ACC112 (cell line): ENCODE measurements at regions not wholly inside any gene's neighbourhood (a gene's known extent, or its start where the extent isn't known, plus 50 kb on each side); places are given as distances from the start of the nearest gene placed in this dataset.

Experiments
- H2AFZ ChIP-seq: fragments of 200-600 bp; sonication (generic); one replicate; pipeline ENCODE4 v1.6.0; 2017; ENCODE audit warnings: antibody characterized with exemption, low read length; ENCODE audit not compliant: unreplicated experiment
- H3K27ac ChIP-seq: fragments of 200-600 bp; sonication (generic); 2 replicates; pipeline ENCODE4 v1.5.1; 2014; ENCODE audit warnings: low read depth, mild to moderate bottlenecking, antibody characterized with exemption, low read length, moderate library complexity
- H3K27me3 ChIP-seq: fragments of 200-600 bp; sonication (generic); 2 replicates; pipeline ENCODE4 v1.6.1; 2014; ENCODE audit warnings: mild to moderate bottlenecking, antibody characterized with exemption, low read length, moderate library complexity, mixed read lengths; ENCODE audit not compliant: insufficient read depth
- H3K36me3 ChIP-seq: fragments of 200-600 bp; sonication (generic); 2 replicates; pipeline ENCODE4 v1.6.1; 2016; ENCODE audit warnings: mild to moderate bottlenecking, antibody characterized with exemption, low read length, moderate library complexity, mixed read lengths; ENCODE audit not compliant: insufficient read depth
- H3K4me1 ChIP-seq: fragments of 200-600 bp; sonication (generic); one replicate; pipeline ENCODE4 v1.6.1; 2016; ENCODE audit warnings: low read length, mixed read lengths; ENCODE audit not compliant: insufficient read depth, unreplicated experiment, control insufficient read depth
- H3K4me3 ChIP-seq: fragments of 200-600 bp; sonication (generic); 2 replicates; pipeline ENCODE4 v1.5.1; 2014; ENCODE audit warnings: mild to moderate bottlenecking, low read depth, low read length
- H3K79me2 ChIP-seq: fragments of 200-600 bp; sonication (generic); one replicate; pipeline ENCODE4 v1.6.0; 2016; ENCODE audit warnings: low read length; ENCODE audit not compliant: control insufficient read depth, unreplicated experiment, insufficient read depth

GRCh38 chr6:113331021-113331420 lies 526.1 kb upstream of the MARCKS start:
- Histone ChIP-seq H2AFZ (no peak overlapping the region), H3K79me2 (no peaks in the 10 kb centered on the region), H3K27ac (no peak overlapping the region), H3K4me3 (no peak overlapping the region), H3K4me1 (no peaks in the 10 kb centered on the region), H3K36me3 (no peaks in the 10 kb centered on the region), H3K27me3 (no peaks in the 10 kb centered on the region)

- Histone ChIP-seq H3K36me3 (no peaks in the 10 kb centered on the region), H3K27ac (no peak overlapping the region), H3K79me2 (no peaks in the 10 kb centered on the region), H3K4me3 (no peak overlapping the region), H2AFZ (no peak overlapping the region), H3K4me1 (no peaks in the 10 kb centered on the region), H3K27me3 (no peaks in the 10 kb centered on the region)
Measured at GRCh38 chr6:113338644-113339043, 518.5 kb upstream of the MARCKS start.

GRCh38 chr6:113339209-113339608 lies 517.9 kb upstream of the MARCKS start:
- Histone ChIP-seq H3K36me3 (no peaks in the 10 kb centered on the region), H3K27me3 (no peaks in the 10 kb centered on the region), H3K4me3 (no peak overlapping the region), H3K27ac (no peak overlapping the region), H3K4me1 (no peaks in the 10 kb centered on the region), H2AFZ (no peak overlapping the region), H3K79me2 (no peaks in the 10 kb centered on the region)

GRCh38 chr6:113340371-113340770 lies 516.8 kb upstream of the MARCKS start:
- no peak overlapping the region for H3K4me3 ChIP-seq
- H3K27ac ChIP-seq, result no peak overlapping the region
- no peaks in the 10 kb centered on the region for H3K27me3 ChIP-seq
- H2AFZ ChIP-seq, result no peak overlapping the region
- H3K36me3 ChIP-seq, result no peaks in the 10 kb centered on the region
- no peaks in the 10 kb centered on the region for H3K4me1 ChIP-seq
- H3K79me2 ChIP-seq, result no peaks in the 10 kb centered on the region

GRCh38 chr6:113343940-113344339 lies 513.2 kb upstream of the MARCKS start:
- H3K36me3 ChIP-seq, result no peaks in the 10 kb centered on the region
- no peaks in the 10 kb centered on the region for H3K27me3 ChIP-seq
- H3K4me3 ChIP-seq, result no peak overlapping the region
- no peaks in the 10 kb centered on the region for H3K79me2 ChIP-seq
- H2AFZ ChIP-seq, result no peak overlapping the region
- H3K27ac ChIP-seq, result no peak overlapping the region
- peaks cover 5% of the 10 kb centered on the region for H3K4me1 ChIP-seq

GRCh38 chr6:113344969-113345368 lies 512.2 kb upstream of the MARCKS start:
- Histone ChIP-seq H3K4me3 (no peak overlapping the region), H3K4me1 (peaks cover 9% of the 10 kb centered on the region), H3K36me3 (no peaks in the 10 kb centered on the region), H3K27ac (no peak overlapping the region), H3K79me2 (no peaks in the 10 kb centered on the region), H2AFZ (peak overlapping the region; percentile 7), H3K27me3 (no peaks in the 10 kb centered on the region)

GRCh38 chr6:113347436-113347835 lies 509.7 kb upstream of the MARCKS start:
- Histone ChIP-seq H3K79me2 (no peaks in the 10 kb centered on the region), H3K4me1 (peaks cover 33% of the 10 kb centered on the region), H3K27me3 (no peaks in the 10 kb centered on the region), H3K27ac (no peak overlapping the region), H2AFZ (peak overlapping the region; percentile 62), H3K36me3 (no peaks in the 10 kb centered on the region), H3K4me3 (no peak overlapping the region)

GRCh38 chr6:113350461-113350860 lies 506.7 kb upstream of the MARCKS start:
- H2AFZ ChIP-seq, result peak overlapping the region; percentile 74
- H3K4me3 ChIP-seq, result 0 out of 2 replicates have a peak overlapping the region, but pooled peaks have one; percentile 46
- H3K36me3 ChIP-seq, result no peaks in the 10 kb centered on the region
- no peaks in the 10 kb centered on the region for H3K27me3 ChIP-seq
- peak overlapping the region; percentile 93 for H3K27ac ChIP-seq
- no peaks in the 10 kb centered on the region for H3K79me2 ChIP-seq
- peaks cover 46% of the 10 kb centered on the region for H3K4me1 ChIP-seq

- Histone ChIP-seq H2AFZ (peak overlapping the region; percentile 74), H3K36me3 (no peaks in the 10 kb centered on the region), H3K4me3 (peak overlapping the region; percentile 46; the same call in 1 of the 2 replicates), H3K4me1 (peaks cover 46% of the 10 kb centered on the region), H3K27ac (peak overlapping the region; percentile 93), H3K79me2 (no peaks in the 10 kb centered on the region), H3K27me3 (no peaks in the 10 kb centered on the region)
Measured at GRCh38 chr6:113351173-113351834, 505.8 kb upstream of the MARCKS start.

- Histone ChIP-seq H3K36me3 (no peaks in the 10 kb centered on the region), H3K4me3 (peak overlapping the region; percentile 46; the same call in 1 of the 2 replicates), H3K4me1 (peaks cover 46% of the 10 kb centered on the region), H2AFZ (no peak overlapping the region), H3K79me2 (no peaks in the 10 kb centered on the region), H3K27ac (peak overlapping the region; percentile 93), H3K27me3 (no peaks in the 10 kb centered on the region)
Measured at GRCh38 chr6:113352029-113352801, 504.9 kb upstream of the MARCKS start.

- Histone ChIP-seq H3K4me1 (peaks cover 41% of the 10 kb centered on the region), H3K27ac (peak overlapping the region; percentile 93), H3K4me3 (peak overlapping the region; percentile 46; the same call in 1 of the 2 replicates)
Measured at GRCh38 chr6:113352831-113353230, 504.3 kb upstream of the MARCKS start.

More at GRCh38 chr6:113352831-113353230, 504.3 kb upstream of the MARCKS start:
- Histone ChIP-seq H2AFZ (no peak overlapping the region), H3K36me3 (no peaks in the 10 kb centered on the region), H3K79me2 (no peaks in the 10 kb centered on the region), H3K27me3 (no peaks in the 10 kb centered on the region)
